ENCODE measurements at regions not wholly inside any gene's neighbourhood (a gene's known extent, or its start where the extent isn't known, plus 50 kb on each side); places are given as distances from the start of the nearest gene placed in this dataset.

DNA sequence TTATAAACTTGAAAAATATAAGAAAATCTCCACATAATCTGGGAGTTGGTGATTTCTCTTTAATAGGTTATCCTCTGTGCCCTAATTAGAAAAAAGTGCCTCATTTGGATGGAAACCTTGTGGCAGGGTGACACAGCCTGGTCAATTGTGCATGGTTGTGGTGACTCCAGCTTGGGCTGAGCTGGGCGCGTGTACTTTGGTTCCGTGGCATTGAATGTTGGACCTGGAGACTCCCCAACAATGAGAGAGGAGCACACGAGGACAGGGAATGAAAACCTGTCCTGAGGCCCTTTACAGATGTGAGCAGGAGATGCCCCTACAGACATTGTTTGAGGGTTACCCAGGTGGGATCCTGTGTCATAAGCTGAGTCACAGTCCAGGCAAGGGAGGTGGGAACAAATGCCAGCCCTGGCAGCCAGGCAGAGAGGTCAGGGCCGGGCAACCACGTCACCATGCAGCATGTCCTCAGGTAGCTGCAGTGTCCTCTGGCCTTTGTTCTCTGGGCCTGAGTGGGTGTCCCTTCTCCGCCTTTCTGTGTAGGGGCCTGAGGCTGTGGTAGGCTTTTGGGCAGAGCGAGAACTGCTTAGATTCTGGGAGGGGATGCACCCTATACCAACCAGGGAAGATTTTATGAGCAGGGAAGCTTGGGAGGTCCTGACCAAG is 147.4 kb upstream of the TBX20 start:
- Histone ChIP-seq H3K27ac (ENCODE audit: low read length) (no peak overlapping the region), H3K9me3 (ENCODE audit: control insufficient read depth in 1 of 2, low read length in 2 of 2) (no peaks in the 10 kb centered on the region)

DNA sequence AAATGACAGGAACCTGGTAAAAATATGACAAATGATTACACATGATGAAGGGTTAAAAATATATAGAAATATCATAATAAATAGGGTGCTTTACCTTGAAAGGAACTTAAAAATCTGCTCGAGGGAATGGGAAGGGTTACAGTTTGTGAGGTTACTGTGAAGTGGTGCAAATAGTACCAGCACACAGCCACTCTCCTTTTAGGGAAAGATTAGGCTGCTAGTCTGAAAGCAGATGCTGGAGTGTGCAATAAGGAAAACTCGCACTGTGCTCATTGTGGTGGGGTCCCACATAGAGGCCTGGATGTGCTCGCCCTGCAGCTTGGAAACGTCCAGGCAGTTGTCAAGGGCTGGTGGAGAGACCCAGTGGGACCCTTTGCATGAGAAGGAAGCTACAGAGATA is 145.9 kb upstream of the TBX20 start:
- Histone ChIP-seq H3K9me3 (ENCODE audit: control insufficient read depth in 1 of 2, low read length in 2 of 2) (no peaks in the 10 kb centered on the region), H3K4me3 (ENCODE audit: low read depth in 1 of 2, low read length in 2 of 2) (no peak overlapping the region), H3K27me3 (ENCODE audit: low read depth, low read length) (no peaks in the 10 kb centered on the region), H3K4me1 (ENCODE audit: control insufficient read depth in 1 of 2, insufficient read depth in 2 of 2, low read length in 2 of 2) (no peaks in the 10 kb centered on the region), H3K36me3 (ENCODE audit: control insufficient read depth in 1 of 2, insufficient read depth in 2 of 2, low read length in 2 of 2) (no peaks in the 10 kb centered on the region), H3K27ac (ENCODE audit: low read length) (no peak overlapping the region)

More for the DNA sequence above, 147.4 kb upstream of the TBX20 start:
- H3K27me3 ChIP-seq (ENCODE audit: low read depth, low read length) = no peaks in the 10 kb centered on the region
- H3K36me3 ChIP-seq (ENCODE audit: control insufficient read depth in 1 of 2, insufficient read depth in 2 of 2, low read length in 2 of 2) = no peaks in the 10 kb centered on the region
- H3K4me3 ChIP-seq (ENCODE audit: low read depth in 1 of 2, low read length in 2 of 2) = no peak overlapping the region
- no peaks in the 10 kb centered on the region for H3K4me1 ChIP-seq (ENCODE audit: control insufficient read depth in 1 of 2, insufficient read depth in 2 of 2, low read length in 2 of 2)

DNA sequence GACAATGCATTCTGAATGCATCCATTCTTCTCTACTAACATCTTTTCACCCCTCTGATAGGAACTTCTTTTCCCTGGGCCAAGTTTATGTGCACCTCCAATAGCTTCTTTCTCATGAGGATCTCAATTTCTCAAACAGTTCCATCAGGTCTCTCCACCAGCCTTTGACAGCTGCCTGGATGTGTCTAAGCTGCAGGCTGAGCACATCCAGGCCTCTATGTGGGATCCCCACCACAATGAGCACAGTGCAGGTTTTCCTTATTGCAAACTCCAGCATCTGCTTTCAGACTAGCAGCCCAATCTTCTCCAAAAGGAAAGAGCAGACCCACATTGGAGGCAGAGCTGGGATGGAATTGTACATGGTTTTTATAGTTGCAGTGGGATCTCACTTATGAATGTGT is 145.3 kb upstream of the TBX20 start:
- no peak overlapping the region for H3K4me3 ChIP-seq (ENCODE audit: low read depth in 1 of 2, low read length in 2 of 2)
- no peaks in the 10 kb centered on the region for H3K36me3 ChIP-seq (ENCODE audit: control insufficient read depth in 1 of 2, insufficient read depth in 2 of 2, low read length in 2 of 2)
- no peak overlapping the region for H3K27ac ChIP-seq (ENCODE audit: low read length)
- H3K4me1 ChIP-seq (ENCODE audit: control insufficient read depth in 1 of 2, insufficient read depth in 2 of 2, low read length in 2 of 2) = no peaks in the 10 kb centered on the region
- H3K9me3 ChIP-seq (ENCODE audit: control insufficient read depth in 1 of 2, low read length in 2 of 2) = no peaks in the 10 kb centered on the region
- H3K27me3 ChIP-seq (ENCODE audit: low read depth, low read length) = no peaks in the 10 kb centered on the region

DNA sequence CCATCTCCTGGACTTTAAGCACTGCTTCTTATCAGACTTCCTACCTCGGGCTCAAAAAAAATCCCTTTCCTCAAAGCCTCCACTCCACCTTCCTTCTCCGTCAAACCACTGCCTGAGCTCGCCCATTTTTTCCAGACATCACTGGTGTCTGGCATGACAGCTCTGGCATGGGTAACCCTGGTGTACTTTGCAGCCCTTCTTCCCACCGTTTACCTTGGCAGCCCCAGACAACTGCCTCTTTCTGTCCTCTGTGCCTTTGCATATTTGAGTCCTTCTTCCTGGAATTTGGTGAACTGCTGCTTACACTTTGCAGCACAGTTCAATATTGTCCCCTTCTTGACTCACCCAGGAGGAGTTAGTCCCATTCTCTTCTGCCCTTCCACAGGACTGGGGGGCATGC is 144.6 kb upstream of the TBX20 start:
- Histone ChIP-seq H3K36me3 (ENCODE audit: control insufficient read depth in 1 of 2, insufficient read depth in 2 of 2, low read length in 2 of 2) (no peaks in the 10 kb centered on the region), H3K27me3 (ENCODE audit: low read depth, low read length) (no peaks in the 10 kb centered on the region), H3K27ac (ENCODE audit: low read length) (no peak overlapping the region), H3K4me3 (ENCODE audit: low read depth in 1 of 2, low read length in 2 of 2) (no peak overlapping the region), H3K4me1 (ENCODE audit: control insufficient read depth in 1 of 2, insufficient read depth in 2 of 2, low read length in 2 of 2) (no peaks in the 10 kb centered on the region), H3K9me3 (ENCODE audit: control insufficient read depth in 1 of 2, low read length in 2 of 2) (no peaks in the 10 kb centered on the region)

DNA sequence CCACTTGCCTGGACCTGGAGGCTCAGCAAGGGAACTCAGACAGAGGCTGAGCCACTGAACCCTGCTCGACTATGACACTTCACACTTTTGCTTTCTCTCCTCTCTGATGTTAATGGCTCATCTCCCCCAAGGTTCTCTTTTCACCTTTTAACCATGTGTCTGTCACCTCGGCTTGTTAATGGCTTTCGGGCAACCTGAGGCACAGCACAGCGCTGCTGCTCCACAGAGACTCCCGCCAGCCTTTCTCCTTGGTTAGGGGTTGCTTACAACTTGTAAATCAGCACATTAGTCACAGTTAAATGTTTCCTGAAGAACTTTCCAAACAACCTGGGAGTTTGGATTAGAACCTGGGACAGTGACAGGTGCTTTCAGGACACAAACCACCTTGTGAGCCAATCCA is 136.2 kb upstream of the TBX20 start:
- H3K4me1 ChIP-seq (ENCODE audit: control insufficient read depth in 1 of 2, insufficient read depth in 2 of 2, low read length in 2 of 2) = no peaks in the 10 kb centered on the region
- no peak overlapping the region for H3K27ac ChIP-seq (ENCODE audit: low read length)
- H3K9me3 ChIP-seq (ENCODE audit: control insufficient read depth in 1 of 2, low read length in 2 of 2) = no peaks in the 10 kb centered on the region
- no peak overlapping the region for H3K4me3 ChIP-seq (ENCODE audit: low read depth in 1 of 2, low read length in 2 of 2)
- no peaks in the 10 kb centered on the region for H3K36me3 ChIP-seq (ENCODE audit: control insufficient read depth in 1 of 2, insufficient read depth in 2 of 2, low read length in 2 of 2)
- H3K27me3 ChIP-seq (ENCODE audit: low read depth, low read length) = no peaks in the 10 kb centered on the region

DNA sequence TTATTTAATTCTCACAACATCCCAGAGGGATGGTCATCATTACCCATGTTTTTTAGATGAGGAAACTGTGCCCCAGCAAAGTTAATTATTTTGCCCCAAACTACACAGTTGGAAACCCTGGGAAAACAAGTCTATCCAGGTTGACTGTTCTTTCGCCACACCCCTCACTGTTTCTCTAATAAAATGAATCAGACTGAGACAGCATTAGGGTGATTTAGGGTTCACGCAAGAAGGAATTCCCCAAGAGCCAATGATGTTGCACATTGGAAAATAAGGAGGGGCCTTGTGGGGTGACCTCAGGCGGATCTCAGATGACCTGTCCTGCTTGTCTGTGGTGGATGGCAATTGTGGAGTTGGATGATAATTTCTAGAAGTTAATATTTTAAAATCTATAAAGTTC is 135.7 kb upstream of the TBX20 start:
- no peaks in the 10 kb centered on the region for H3K9me3 ChIP-seq (ENCODE audit: control insufficient read depth in 1 of 2, low read length in 2 of 2)
- no peaks in the 10 kb centered on the region for H3K27me3 ChIP-seq (ENCODE audit: low read depth, low read length)
- H3K4me1 ChIP-seq (ENCODE audit: control insufficient read depth in 1 of 2, insufficient read depth in 2 of 2, low read length in 2 of 2) = no peaks in the 10 kb centered on the region
- no peak overlapping the region for H3K27ac ChIP-seq (ENCODE audit: low read length)
- no peaks in the 10 kb centered on the region for H3K36me3 ChIP-seq (ENCODE audit: control insufficient read depth in 1 of 2, insufficient read depth in 2 of 2, low read length in 2 of 2)
- H3K4me3 ChIP-seq (ENCODE audit: low read depth in 1 of 2, low read length in 2 of 2) = no peak overlapping the region

DNA sequence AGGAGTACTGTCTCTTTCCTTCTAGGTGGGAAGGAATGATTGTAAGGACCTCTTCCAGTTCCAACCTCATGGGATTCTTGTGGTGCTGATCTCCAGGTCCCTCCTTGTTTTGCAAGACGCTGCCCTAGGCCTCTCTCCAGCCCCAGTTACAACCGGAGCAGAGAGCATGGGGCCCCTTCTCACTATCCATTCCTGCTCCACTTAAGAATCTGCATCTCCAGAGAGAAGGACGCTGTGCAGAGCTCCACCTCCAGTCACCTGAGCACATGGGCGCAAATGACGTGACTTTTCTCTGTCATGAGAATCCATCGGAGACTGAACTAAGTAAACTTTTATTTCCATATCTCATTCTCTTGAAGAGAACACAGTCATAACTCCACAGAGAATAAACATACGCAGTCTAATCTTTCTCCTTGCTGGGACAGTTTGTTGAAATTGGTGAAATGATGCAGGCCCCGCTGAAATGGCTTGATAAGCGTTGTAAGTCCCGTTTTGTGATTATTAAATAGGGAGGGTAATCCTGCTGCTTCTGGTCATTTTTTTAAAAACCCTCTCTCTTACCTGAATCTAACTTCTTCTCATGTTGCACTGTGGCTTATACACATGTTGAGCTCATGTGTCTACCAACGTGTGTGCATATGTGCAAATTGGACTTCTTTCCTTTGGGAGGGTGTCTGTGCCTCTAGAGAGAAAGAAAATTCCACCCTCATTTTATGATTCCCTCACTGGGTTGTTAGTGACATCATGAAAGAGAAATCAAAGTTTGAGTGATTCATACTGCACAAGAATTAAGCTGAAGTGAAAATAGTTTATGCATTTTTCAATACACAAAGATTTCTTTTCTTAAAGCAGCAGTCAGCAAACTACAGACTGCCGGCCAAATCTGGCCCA is 133.2 kb upstream of the TBX20 start:
- H3K27me3 ChIP-seq (ENCODE audit: low read depth, low read length) = no peaks in the 10 kb centered on the region
- no peak overlapping the region for H3K27ac ChIP-seq (ENCODE audit: low read length)
- no peak overlapping the region for H3K4me3 ChIP-seq (ENCODE audit: low read depth in 1 of 2, low read length in 2 of 2)
- no peaks in the 10 kb centered on the region for H3K4me1 ChIP-seq (ENCODE audit: control insufficient read depth in 1 of 2, insufficient read depth in 2 of 2, low read length in 2 of 2)
- no peaks in the 10 kb centered on the region for H3K9me3 ChIP-seq (ENCODE audit: control insufficient read depth in 1 of 2, low read length in 2 of 2)
- H3K36me3 ChIP-seq (ENCODE audit: control insufficient read depth in 1 of 2, insufficient read depth in 2 of 2, low read length in 2 of 2) = no peaks in the 10 kb centered on the region

GRCh38 chr7:35386082-35386815 is 132.3 kb upstream of the TBX20 start:
- Histone ChIP-seq H3K27ac (ENCODE audit: low read length) (no peak overlapping the region), H3K4me1 (ENCODE audit: control insufficient read depth in 1 of 2, insufficient read depth in 2 of 2, low read length in 2 of 2) (no peaks in the 10 kb centered on the region), H3K9me3 (ENCODE audit: control insufficient read depth in 1 of 2, low read length in 2 of 2) (no peaks in the 10 kb centered on the region), H3K36me3 (ENCODE audit: control insufficient read depth in 1 of 2, insufficient read depth in 2 of 2, low read length in 2 of 2) (no peaks in the 10 kb centered on the region), H3K27me3 (ENCODE audit: low read depth, low read length) (no peaks in the 10 kb centered on the region), H3K4me3 (ENCODE audit: low read depth in 1 of 2, low read length in 2 of 2) (no peak overlapping the region)

- H3K4me3 ChIP-seq (ENCODE audit: low read depth in 1 of 2, low read length in 2 of 2) = no peak overlapping the region
- H3K9me3 ChIP-seq (ENCODE audit: control insufficient read depth in 1 of 2, low read length in 2 of 2) = no peaks in the 10 kb centered on the region
- H3K27ac ChIP-seq (ENCODE audit: low read length) = no peak overlapping the region
- H3K27me3 ChIP-seq (ENCODE audit: low read depth, low read length) = no peaks in the 10 kb centered on the region
- no peaks in the 10 kb centered on the region for H3K4me1 ChIP-seq (ENCODE audit: control insufficient read depth in 1 of 2, insufficient read depth in 2 of 2, low read length in 2 of 2)
- no peaks in the 10 kb centered on the region for H3K36me3 ChIP-seq (ENCODE audit: control insufficient read depth in 1 of 2, insufficient read depth in 2 of 2, low read length in 2 of 2)
These were observed 131.1 kb upstream of the TBX20 start for GRCh38 chr7:35384761-35385700.

- Histone ChIP-seq H3K27me3 (ENCODE audit: low read depth, low read length) (no peaks in the 10 kb centered on the region), H3K36me3 (ENCODE audit: control insufficient read depth in 1 of 2, insufficient read depth in 2 of 2, low read length in 2 of 2) (no peaks in the 10 kb centered on the region), H3K27ac (ENCODE audit: low read length) (no peak overlapping the region), H3K4me1 (ENCODE audit: control insufficient read depth in 1 of 2, insufficient read depth in 2 of 2, low read length in 2 of 2) (no peaks in the 10 kb centered on the region), H3K4me3 (ENCODE audit: low read depth in 1 of 2, low read length in 2 of 2) (no peak overlapping the region), H3K9me3 (ENCODE audit: control insufficient read depth in 1 of 2, low read length in 2 of 2) (no peaks in the 10 kb centered on the region)
These were observed 126.9 kb upstream of the TBX20 start for GRCh38 chr7:35380739-35381224.

Data from muscle layer of duodenum (tissue), 2 donors.